SK-N-SH treated with all-trans-retinoic acid at 6 μM for 48 hours (cell line): ENCODE measurements at regions not wholly inside any gene's neighbourhood (a gene's known extent, or its start where the extent isn't known, plus 50 kb on each side); places are given as distances from the start of the nearest gene placed in this dataset.

Experiments
- ATAC-seq: fragments of 200-7000 bp; cut with Tn5 transposase; 3 replicates; pipeline ENCODE4 v1.9.1; 2020; ENCODE audit warnings: mild to moderate bottlenecking, moderate library complexity
- ARNTL ChIP-seq: fragments of 450-650 bp; formaldehyde crosslinking; IDR thresholded peaks from 2 replicates; pipeline ENCODE4 v1.5.0; 2020; ENCODE audit warnings: low read depth, mild to moderate bottlenecking, moderate library complexity, borderline replicate concordance
- BACH2 ChIP-seq: fragments of 250-450 bp; sonication (Bioruptor Pico); IDR thresholded peaks from 2 replicates; pipeline ENCODE4 v1.9.0; 2021; ENCODE audit warnings: mild to moderate bottlenecking, borderline replicate concordance
- CREB5 ChIP-seq: fragments of 250-450 bp; sonication (Bioruptor Pico); IDR thresholded peaks from 2 replicates; pipeline ENCODE4 v1.5.1; 2020; ENCODE audit warnings: low read depth, mild to moderate bottlenecking, moderate library complexity
- CSDC2 ChIP-seq: fragments of 250-450 bp; sonication (Bioruptor Pico); IDR thresholded peaks from 2 replicates; pipeline ENCODE4 v1.5.0; 2020; ENCODE audit warnings: mild to moderate bottlenecking, moderate library complexity
- ESRRG ChIP-seq: fragments of 250-450 bp; sonication (Bioruptor Pico); IDR thresholded peaks from 2 replicates; pipeline ENCODE4 v1.6.1; 2021; ENCODE audit warnings: mild to moderate bottlenecking
- GLIS3 ChIP-seq: fragments of 250-450 bp; sonication (Bioruptor Pico); IDR thresholded peaks from 2 replicates; pipeline ENCODE4 v1.5.0; 2020; ENCODE audit warnings: mild to moderate bottlenecking, moderate library complexity
- OSR1 ChIP-seq: fragments of 250-450 bp; sonication (Bioruptor Pico); IDR thresholded peaks from 2 replicates; pipeline ENCODE4 v1.8.0; 2022; ENCODE audit warnings: moderate library complexity, mild to moderate bottlenecking, inconsistent platforms
- POU6F1 ChIP-seq: fragments of 250-450 bp; sonication (Bioruptor Pico); IDR thresholded peaks from 2 replicates; pipeline ENCODE4 v1.8.0; 2021; ENCODE audit warnings: low read depth, mild to moderate bottlenecking, moderate library complexity, borderline replicate concordance
- PPARA ChIP-seq: fragments of 250-450 bp; sonication (Bioruptor Pico); IDR thresholded peaks from 2 replicates; pipeline ENCODE4 v1.5.0; 2020; ENCODE audit warnings: mild to moderate bottlenecking, borderline replicate concordance
- RARB ChIP-seq: fragments of 250-450 bp; sonication (Bioruptor Pico); IDR thresholded peaks from 2 replicates; pipeline ENCODE4 v1.8.0; 2021; ENCODE audit warnings: mild to moderate bottlenecking, moderate library complexity
- SNAI2 ChIP-seq: fragments of 250-450 bp; sonication (Bioruptor Pico); IDR thresholded peaks from 2 replicates; pipeline ENCODE4 v1.5.0; 2020; ENCODE audit warnings: mild to moderate bottlenecking, moderate library complexity
- TCF4 ChIP-seq: fragments of 250-450 bp; sonication (Bioruptor Pico); IDR thresholded peaks from 2 replicates; pipeline ENCODE4 v1.8.0; 2021; ENCODE audit warnings: mild to moderate bottlenecking, moderate library complexity, borderline replicate concordance
- TOX ChIP-seq: fragments of 250-450 bp; sonication (Bioruptor Pico); IDR thresholded peaks from 2 replicates; pipeline ENCODE4 v1.8.0; 2021; ENCODE audit warnings: mild to moderate bottlenecking, moderate library complexity, borderline replicate concordance
- ZC3H10 ChIP-seq: fragments of 250-450 bp; sonication (Bioruptor Pico); IDR thresholded peaks from 2 replicates; pipeline ENCODE4 v1.5.1; 2021; ENCODE audit warnings: mild to moderate bottlenecking, moderate library complexity
- ZFP3 ChIP-seq: fragments of 250-450 bp; sonication (Bioruptor Pico); IDR thresholded peaks from 2 replicates; pipeline ENCODE4 v1.5.0; 2020; ENCODE audit warnings: mild to moderate bottlenecking, moderate library complexity
- ZFP30 ChIP-seq: fragments of 450-650 bp; formaldehyde crosslinking; IDR thresholded peaks from 2 replicates; pipeline ENCODE4 v1.5.0; 2022; ENCODE audit warnings: mild to moderate bottlenecking, moderate library complexity
- ZNF565 ChIP-seq: fragments of 450-650 bp; formaldehyde crosslinking; conservative IDR thresholded peaks from 2 replicates; pipeline ENCODE4 v1.5.0; 2020; ENCODE audit warnings: low read depth, mild to moderate bottlenecking, moderate library complexity
- ZNF70 ChIP-seq: fragments of 450-650 bp; formaldehyde crosslinking; IDR thresholded peaks from 2 replicates; pipeline ENCODE4 v1.5.0; 2020; ENCODE audit warnings: mild to moderate bottlenecking, moderate library complexity
- ZNF8 ChIP-seq: fragments of 450-650 bp; formaldehyde crosslinking; IDR thresholded peaks from 2 replicates; pipeline ENCODE4 v1.5.0; 2020; ENCODE audit warnings: mild to moderate bottlenecking, moderate library complexity
- TF ChIP-seq, protein P1 (sequence below): fragments of 250-450 bp; sonication (Bioruptor Pico); IDR thresholded peaks from 2 replicates; pipeline ENCODE4 v1.5.0; 2020; ENCODE audit warnings: mild to moderate bottlenecking, moderate library complexity
- TF ChIP-seq, protein P2 (sequence below): fragments of 250-450 bp; sonication (Bioruptor Pico); IDR thresholded peaks from 2 replicates; pipeline ENCODE4 v1.8.0; 2020; ENCODE audit warnings: mild to moderate bottlenecking, moderate library complexity, borderline replicate concordance

DNA sequence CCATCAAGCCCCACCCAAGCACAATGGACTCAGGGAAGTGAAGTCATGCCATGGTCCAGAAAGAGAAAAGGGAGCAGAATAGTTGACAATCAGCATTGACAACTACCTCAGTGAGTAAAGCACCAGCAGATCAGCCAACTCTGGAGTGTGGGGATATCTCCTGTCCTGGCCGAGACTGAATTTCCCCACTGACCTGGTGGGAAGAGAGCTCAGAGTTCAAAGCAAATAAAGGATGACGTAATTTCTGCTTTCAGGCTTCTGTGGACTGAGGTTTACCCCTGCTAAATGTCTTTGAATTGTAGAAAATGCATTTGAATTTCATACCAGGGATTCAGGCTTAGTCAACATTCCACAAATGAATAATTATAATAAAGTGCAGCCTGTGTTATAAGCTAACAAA, 152.9 kb downstream of the CBLN1 start:
- no peak for TF ChIP-seq ARNTL
- no peak for TF ChIP-seq TCF4 (CRISPR knock-in tag)
- TF ChIP-seq ZFP30 (CRISPR knock-in tag), result no peak
- no peak for TF ChIP-seq PPARA (CRISPR knock-in tag)
- TF ChIP-seq, protein P1, sequence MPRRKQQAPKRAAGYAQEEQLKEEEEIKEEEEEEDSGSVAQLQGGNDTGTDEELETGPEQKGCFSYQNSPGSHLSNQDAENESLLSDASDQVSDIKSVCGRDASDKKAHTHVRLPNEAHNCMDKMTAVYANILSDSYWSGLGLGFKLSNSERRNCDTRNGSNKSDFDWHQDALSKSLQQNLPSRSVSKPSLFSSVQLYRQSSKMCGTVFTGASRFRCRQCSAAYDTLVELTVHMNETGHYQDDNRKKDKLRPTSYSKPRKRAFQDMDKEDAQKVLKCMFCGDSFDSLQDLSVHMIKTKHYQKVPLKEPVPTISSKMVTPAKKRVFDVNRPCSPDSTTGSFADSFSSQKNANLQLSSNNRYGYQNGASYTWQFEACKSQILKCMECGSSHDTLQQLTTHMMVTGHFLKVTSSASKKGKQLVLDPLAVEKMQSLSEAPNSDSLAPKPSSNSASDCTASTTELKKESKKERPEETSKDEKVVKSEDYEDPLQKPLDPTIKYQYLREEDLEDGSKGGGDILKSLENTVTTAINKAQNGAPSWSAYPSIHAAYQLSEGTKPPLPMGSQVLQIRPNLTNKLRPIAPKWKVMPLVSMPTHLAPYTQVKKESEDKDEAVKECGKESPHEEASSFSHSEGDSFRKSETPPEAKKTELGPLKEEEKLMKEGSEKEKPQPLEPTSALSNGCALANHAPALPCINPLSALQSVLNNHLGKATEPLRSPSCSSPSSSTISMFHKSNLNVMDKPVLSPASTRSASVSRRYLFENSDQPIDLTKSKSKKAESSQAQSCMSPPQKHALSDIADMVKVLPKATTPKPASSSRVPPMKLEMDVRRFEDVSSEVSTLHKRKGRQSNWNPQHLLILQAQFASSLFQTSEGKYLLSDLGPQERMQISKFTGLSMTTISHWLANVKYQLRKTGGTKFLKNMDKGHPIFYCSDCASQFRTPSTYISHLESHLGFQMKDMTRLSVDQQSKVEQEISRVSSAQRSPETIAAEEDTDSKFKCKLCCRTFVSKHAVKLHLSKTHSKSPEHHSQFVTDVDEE (CRISPR knock-in tag), result no peak
- no peak for TF ChIP-seq OSR1 (CRISPR knock-in tag)
- no peak for TF ChIP-seq ZNF8 (CRISPR knock-in tag)
- TF ChIP-seq, protein P2, sequence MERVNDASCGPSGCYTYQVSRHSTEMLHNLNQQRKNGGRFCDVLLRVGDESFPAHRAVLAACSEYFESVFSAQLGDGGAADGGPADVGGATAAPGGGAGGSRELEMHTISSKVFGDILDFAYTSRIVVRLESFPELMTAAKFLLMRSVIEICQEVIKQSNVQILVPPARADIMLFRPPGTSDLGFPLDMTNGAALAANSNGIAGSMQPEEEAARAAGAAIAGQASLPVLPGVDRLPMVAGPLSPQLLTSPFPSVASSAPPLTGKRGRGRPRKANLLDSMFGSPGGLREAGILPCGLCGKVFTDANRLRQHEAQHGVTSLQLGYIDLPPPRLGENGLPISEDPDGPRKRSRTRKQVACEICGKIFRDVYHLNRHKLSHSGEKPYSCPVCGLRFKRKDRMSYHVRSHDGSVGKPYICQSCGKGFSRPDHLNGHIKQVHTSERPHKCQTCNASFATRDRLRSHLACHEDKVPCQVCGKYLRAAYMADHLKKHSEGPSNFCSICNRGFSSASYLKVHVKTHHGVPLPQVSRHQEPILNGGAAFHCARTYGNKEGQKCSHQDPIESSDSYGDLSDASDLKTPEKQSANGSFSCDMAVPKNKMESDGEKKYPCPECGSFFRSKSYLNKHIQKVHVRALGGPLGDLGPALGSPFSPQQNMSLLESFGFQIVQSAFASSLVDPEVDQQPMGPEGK (CRISPR knock-in tag), result no peak
- no peak for TF ChIP-seq ZNF70
- no peak for TF ChIP-seq BACH2 (CRISPR knock-in tag)
- no peak for TF ChIP-seq TOX (CRISPR knock-in tag)
- TF ChIP-seq CSDC2 (CRISPR knock-in tag), result no peak
- TF ChIP-seq ZFP3, result no peak
- TF ChIP-seq SNAI2 (CRISPR knock-in tag), result no peak
- TF ChIP-seq ZC3H10, result no peak
- TF ChIP-seq ESRRG, result no peak
- no peak for TF ChIP-seq CREB5 (CRISPR knock-in tag)
- TF ChIP-seq GLIS3 (CRISPR knock-in tag), result no peak
- TF ChIP-seq POU6F1 (CRISPR knock-in tag), result no peak
- no peak for TF ChIP-seq ZNF565 (CRISPR knock-in tag)
- no peak for ATAC-seq

DNA sequence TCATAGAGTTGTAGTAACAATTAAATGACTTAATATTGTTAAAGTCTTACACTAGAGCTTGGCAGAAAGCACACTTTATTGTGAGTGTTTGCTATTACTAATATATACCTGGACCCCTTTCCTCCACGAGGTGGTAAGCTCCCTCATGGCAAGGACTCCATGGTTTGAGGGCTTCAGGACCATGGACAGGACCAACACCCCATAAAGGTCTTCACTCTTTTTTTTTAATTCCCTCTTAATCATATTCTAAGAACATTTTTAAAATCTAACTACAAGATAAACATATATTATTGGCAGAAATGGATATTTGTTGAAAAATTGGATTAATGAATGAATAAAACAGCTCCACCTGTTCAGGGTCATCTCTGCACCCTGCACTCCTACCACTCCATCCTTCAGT, 154.5 kb downstream of the CBLN1 start:
- TF ChIP-seq PPARA (CRISPR knock-in tag), result no peak
- no peak for TF ChIP-seq POU6F1 (CRISPR knock-in tag)
- no peak for TF ChIP-seq ZFP3
- no peak for TF ChIP-seq ZNF70
- TF ChIP-seq GLIS3 (CRISPR knock-in tag), result no peak
- no peak for TF ChIP-seq RARB (CRISPR knock-in tag)
- TF ChIP-seq, protein P2 (CRISPR knock-in tag), result no peak
- no peak for TF ChIP-seq ARNTL
- TF ChIP-seq, all 23 proteins: peak for 0
- ATAC-seq, result no peak
